NT2/D1 (cell line): ENCODE measurements at regions not wholly inside any gene's neighbourhood (a gene's known extent, or its start where the extent isn't known, plus 50 kb on each side); places are given as distances from the start of the nearest gene placed in this dataset.
"Not testable (repeated sequence)": the region's sequence is repeated elsewhere in the genome, so short reads cannot be mapped to it uniquely, and the experiment has no call there.

Experiments used
- DNase-seq: peaks from one replicate; pipeline ENCODE4 v3.0.0-alpha.2; 2011; ENCODE audit warnings: low read depth, low spot score
- H3K27me3 ChIP-seq: 2 replicates; pipeline ENCODE4 v1.6.0; 2011; ENCODE audit warnings: mild to moderate bottlenecking; ENCODE audit not compliant: insufficient read length, insufficient read depth
- H3K36me3 ChIP-seq: 2 replicates; pipeline ENCODE4 v1.6.1; 2011; ENCODE audit warnings: mild to moderate bottlenecking, low read length, mixed read lengths; ENCODE audit not compliant: insufficient read depth, insufficient read length
- H3K4me1 ChIP-seq: 2 replicates; pipeline ENCODE4 v1.5.1; 2011; ENCODE audit not compliant: insufficient read depth, insufficient read length
- H3K4me3 ChIP-seq: 2 replicates; pipeline ENCODE4 v1.5.1; 2011; ENCODE audit warnings: low read depth; ENCODE audit not compliant: insufficient read length
- H3K9ac ChIP-seq: 2 replicates; pipeline ENCODE4 v1.6.0; 2011; ENCODE audit warnings: low read depth; ENCODE audit not compliant: insufficient read length
- H3K9me3 ChIP-seq: 2 replicates; pipeline ENCODE4 v1.5.1; 2011; ENCODE audit warnings: mild to moderate bottlenecking, low read length; ENCODE audit not compliant: insufficient read depth
- SUZ12 ChIP-seq: IDR thresholded peaks from 2 replicates; pipeline ENCODE4 v1.6.1; 2011; ENCODE audit not compliant: insufficient read length, insufficient read depth; ENCODE audit errors: extremely low read depth
- YY1 ChIP-seq: IDR thresholded peaks from 2 replicates; pipeline ENCODE4 v1.6.1; 2011; ENCODE audit not compliant: insufficient read length, insufficient read depth
- ZNF274 ChIP-seq: IDR thresholded peaks from 2 replicates; pipeline ENCODE4 v1.6.1; 2011; ENCODE audit warnings: mild to moderate bottlenecking, low read depth, low read length

GRCh38 chr11:121964591-121964990 is 151.4 kb downstream of the BLID start:
- Histone ChIP-seq H3K36me3 (no peaks in the 10 kb centered on the region), H3K4me3 (no peak overlapping the region), H3K9ac (no peak overlapping the region), H3K4me1 (no peaks in the 10 kb centered on the region), H3K27me3 (no peaks in the 10 kb centered on the region), H3K9me3 (no peaks in the 10 kb centered on the region)
- DNase-seq: no peak
- no peak for TF ChIP-seq YY1
- no peak for TF ChIP-seq ZNF274

- H3K36me3 ChIP-seq, H3K27me3 ChIP-seq, H3K9me3 ChIP-seq, H3K4me3 ChIP-seq, H3K4me1 ChIP-seq, H3K9ac ChIP-seq, DNase-seq: not testable (repeated sequence)
These were observed 152.2 kb downstream of the BLID start for GRCh38 chr11:121963846-121964245.

DNA sequence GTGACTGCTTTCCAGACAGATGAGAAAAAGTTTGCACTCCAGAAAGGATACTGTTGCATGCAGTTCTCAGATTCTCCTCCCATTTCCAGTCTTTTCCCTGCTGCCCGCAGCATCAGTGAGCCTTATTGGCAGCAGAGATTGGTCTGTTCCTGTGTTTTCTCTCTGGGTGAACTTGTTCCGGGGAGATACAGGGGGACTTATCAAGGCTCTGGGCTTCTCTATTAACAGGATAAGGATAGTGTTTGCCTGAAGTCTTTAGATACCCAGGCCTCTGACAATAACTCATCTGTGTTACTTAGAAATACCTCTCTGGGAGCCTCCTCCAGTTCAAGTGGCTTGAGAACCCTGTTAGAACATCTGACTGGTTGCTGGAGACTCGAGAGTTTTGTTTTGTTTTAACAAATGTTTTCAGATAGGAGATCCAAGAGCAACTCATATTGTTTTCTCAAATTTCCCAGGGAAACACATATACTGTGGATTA is 154.7 kb downstream of the BLID start:
- Histone ChIP-seq H3K4me1 (no peaks in the 10 kb centered on the region), H3K36me3 (no peaks in the 10 kb centered on the region), H3K9ac (no peak overlapping the region), H3K27me3 (no peaks in the 10 kb centered on the region), H3K9me3 (no peaks in the 10 kb centered on the region), H3K4me3 (no peak overlapping the region)
- TF ChIP-seq SUZ12: no peak
- no peak for TF ChIP-seq ZNF274
- TF ChIP-seq YY1: no peak
- no peak for DNase-seq

DNA sequence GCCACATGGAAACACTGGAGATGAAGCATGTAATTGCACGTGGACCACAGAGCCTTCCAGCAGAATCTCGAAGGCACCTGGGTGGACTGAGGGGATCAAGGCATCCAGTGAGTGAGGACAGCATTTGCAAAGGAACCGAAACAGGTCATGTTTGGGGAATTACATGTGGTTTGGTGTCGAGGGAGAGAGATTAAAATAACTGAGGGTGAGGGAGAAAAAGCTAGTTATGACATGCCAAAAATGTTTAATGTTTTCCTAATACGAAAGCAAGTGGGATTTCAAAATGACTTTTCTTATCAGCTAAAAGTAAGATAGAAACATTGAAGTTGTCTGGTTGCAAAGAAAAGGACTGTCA is 157.1 kb downstream of the BLID start:
- DNase-seq: no peak
- Histone ChIP-seq H3K9me3 (no peaks in the 10 kb centered on the region), H3K9ac (no peak overlapping the region), H3K4me3 (no peak overlapping the region), H3K4me1 (no peaks in the 10 kb centered on the region), H3K36me3 (no peaks in the 10 kb centered on the region), H3K27me3 (no peaks in the 10 kb centered on the region)
- TF ChIP-seq YY1 (no peak), ZNF274 (no peak), SUZ12 (no peak)

DNA sequence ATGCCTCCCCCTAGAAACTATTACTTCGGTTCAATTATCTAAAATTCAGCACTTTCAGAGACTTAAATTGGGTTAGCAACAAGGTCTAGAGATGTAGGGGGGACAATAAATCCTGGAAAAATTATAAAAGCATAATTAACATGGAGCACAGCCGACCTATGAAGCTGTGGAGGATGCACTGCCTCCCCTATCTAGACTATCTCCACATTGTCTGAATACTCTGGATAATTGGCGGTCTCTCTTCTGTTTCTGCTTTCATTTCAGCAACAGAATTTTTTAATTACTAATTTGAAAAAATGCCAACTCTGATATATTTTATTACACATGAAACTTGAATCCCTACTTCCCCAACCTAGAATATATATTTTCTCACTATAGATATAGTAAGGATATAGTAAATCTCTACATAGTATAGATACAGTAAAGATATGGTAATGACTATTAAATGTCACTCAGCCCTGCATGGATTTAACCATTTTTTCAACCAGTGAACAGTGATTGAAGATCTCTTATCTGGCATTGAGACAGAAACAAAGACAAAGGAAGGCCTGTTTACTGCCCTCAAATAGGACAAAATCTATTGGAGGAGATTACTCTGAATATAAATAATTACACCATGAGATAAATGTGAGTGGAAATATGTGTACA is 157.6 kb downstream of the BLID start:
- no peak for TF ChIP-seq ZNF274
- no peak for TF ChIP-seq YY1
- TF ChIP-seq SUZ12: no peak
- Histone ChIP-seq H3K4me1 (no peaks in the 10 kb centered on the region), H3K9ac (no peak overlapping the region), H3K9me3 (no peaks in the 10 kb centered on the region), H3K4me3 (no peak overlapping the region), H3K36me3 (no peaks in the 10 kb centered on the region), H3K27me3 (no peaks in the 10 kb centered on the region)
- no peak for DNase-seq

GRCh38 chr11:121953122-121953521 is 162.9 kb downstream of the BLID start:
- no peaks in the 10 kb centered on the region for H3K4me1 ChIP-seq
- H3K9ac ChIP-seq: no peak overlapping the region
- H3K9me3 ChIP-seq: no peaks in the 10 kb centered on the region
- TF ChIP-seq SUZ12: no peak
- no peak for TF ChIP-seq YY1
- no peak for TF ChIP-seq ZNF274
- no peaks in the 10 kb centered on the region for H3K27me3 ChIP-seq
- DNase-seq: no peak
- no peak overlapping the region for H3K4me3 ChIP-seq
- no peaks in the 10 kb centered on the region for H3K36me3 ChIP-seq

DNA sequence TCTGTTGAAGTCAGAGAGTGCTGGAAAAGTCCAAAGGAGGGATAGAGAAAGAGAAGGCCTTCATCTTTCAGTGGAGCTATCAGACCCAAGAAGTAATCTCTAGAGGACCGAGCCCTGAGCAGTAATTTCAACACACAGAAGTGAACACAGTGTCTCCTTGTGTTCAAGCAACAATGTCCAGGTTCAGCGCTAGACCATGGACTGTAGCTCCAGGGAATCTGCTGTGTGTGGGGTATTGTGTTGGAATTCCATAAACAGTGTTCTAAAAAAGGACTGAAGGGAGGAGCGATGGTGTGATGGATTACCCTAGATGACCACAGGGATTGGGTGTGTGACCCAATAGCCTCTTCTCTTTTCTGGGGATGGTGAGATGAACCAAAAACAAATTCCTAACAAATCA is 165.9 kb downstream of the BLID start:
- DNase-seq: no peak
- TF ChIP-seq YY1: no peak
- Histone ChIP-seq H3K27me3 (no peaks in the 10 kb centered on the region), H3K9me3 (peaks cover 11% of the 10 kb centered on the region), H3K4me1 (no peaks in the 10 kb centered on the region), H3K36me3 (no peaks in the 10 kb centered on the region), H3K9ac (no peak overlapping the region), H3K4me3 (no peak overlapping the region)

DNA sequence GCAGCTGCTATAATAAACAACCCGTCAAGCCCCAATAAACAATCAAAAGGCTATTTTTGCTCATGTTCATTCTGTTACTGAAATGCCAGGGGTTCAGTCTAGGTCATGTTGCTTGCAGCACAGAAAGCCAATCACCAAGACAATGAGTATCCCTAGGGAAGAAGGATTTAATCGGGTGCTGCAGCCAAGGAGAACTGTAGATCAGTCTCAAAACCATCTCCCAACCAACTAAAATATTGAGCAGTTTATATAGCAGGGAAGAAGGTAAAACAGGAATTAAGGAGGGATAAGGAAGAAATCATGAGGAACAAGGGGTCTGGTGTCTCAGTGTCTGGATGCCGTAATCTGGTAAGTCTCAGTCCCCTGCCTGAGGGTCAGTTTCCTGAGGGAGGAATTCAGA is 169.5 kb downstream of the BLID start:
- no peak for DNase-seq
- H3K36me3 ChIP-seq: no peaks in the 10 kb centered on the region
- no peaks in the 10 kb centered on the region for H3K27me3 ChIP-seq
- no peak overlapping the region for H3K9ac ChIP-seq
- TF ChIP-seq ZNF274 (no peak), SUZ12 (no peak), YY1 (no peak)
- H3K4me3 ChIP-seq: no peak overlapping the region
- H3K4me1 ChIP-seq: no peaks in the 10 kb centered on the region
- H3K9me3 ChIP-seq: peaks cover 11% of the 10 kb centered on the region
